GM10266 (cell line): ENCODE measurements at regions not wholly inside any gene's neighbourhood (a gene's known extent, or its start where the extent isn't known, plus 50 kb on each side); places are given as distances from the start of the nearest gene placed in this dataset.

Experiments used
- DNase-seq: peaks from one replicate; pipeline ENCODE4 v3.0.0; 2012; ENCODE audit errors: extremely low spot score
- TF ChIP-seq, protein P1 (sequence below): IDR thresholded peaks from 2 replicates; pipeline ENCODE4 v1.5.1; 2012; ENCODE audit warnings: mild to moderate bottlenecking, low read depth; ENCODE audit not compliant: control insufficient read depth, insufficient read depth; ENCODE audit errors: missing control alignments

DNA sequence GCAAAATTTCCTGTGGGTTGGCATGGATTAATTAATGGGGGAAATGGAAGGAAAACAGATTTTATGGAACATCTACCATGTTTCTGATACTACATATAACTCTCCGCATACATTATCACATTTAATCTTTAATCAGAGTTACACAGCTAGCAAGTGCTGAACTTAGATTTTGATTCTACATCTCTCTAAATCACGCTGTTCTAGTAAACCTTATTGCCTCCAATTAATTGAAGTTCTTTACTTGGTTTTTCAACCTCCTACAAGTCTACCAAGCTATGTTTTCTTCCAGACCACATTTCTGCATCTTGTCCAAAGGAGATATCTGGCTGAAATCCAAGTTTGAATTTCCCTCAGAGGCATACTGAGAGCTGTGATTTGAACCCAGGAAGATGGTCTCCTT is 125.8 kb upstream of the GAREM1 start:
- TF ChIP-seq, protein P1, sequence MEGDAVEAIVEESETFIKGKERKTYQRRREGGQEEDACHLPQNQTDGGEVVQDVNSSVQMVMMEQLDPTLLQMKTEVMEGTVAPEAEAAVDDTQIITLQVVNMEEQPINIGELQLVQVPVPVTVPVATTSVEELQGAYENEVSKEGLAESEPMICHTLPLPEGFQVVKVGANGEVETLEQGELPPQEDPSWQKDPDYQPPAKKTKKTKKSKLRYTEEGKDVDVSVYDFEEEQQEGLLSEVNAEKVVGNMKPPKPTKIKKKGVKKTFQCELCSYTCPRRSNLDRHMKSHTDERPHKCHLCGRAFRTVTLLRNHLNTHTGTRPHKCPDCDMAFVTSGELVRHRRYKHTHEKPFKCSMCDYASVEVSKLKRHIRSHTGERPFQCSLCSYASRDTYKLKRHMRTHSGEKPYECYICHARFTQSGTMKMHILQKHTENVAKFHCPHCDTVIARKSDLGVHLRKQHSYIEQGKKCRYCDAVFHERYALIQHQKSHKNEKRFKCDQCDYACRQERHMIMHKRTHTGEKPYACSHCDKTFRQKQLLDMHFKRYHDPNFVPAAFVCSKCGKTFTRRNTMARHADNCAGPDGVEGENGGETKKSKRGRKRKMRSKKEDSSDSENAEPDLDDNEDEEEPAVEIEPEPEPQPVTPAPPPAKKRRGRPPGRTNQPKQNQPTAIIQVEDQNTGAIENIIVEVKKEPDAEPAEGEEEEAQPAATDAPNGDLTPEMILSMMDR = no peak
- DNase-seq = no peak

DNA sequence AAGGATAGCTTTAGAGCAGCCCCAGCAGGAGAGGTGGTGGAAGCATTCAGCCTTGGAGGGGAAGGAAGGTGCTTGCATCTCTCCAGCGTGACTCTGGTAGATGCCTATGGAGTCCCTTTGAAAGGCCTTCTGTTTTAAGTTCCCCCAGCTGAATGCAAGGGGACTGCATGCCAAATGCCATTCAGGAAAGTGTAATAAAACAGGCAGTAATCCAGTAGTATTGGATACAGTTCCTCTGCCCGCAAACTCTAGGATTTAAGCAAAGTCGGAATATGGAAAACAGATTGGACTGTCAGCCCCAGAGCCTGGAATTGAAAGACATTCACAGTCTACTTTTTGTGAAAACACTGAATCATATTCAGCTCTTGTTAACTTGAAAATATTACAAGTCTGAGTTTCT is 125.2 kb upstream of the GAREM1 start:
- DNase-seq = no peak
- TF ChIP-seq, protein P1 = no peak

DNA sequence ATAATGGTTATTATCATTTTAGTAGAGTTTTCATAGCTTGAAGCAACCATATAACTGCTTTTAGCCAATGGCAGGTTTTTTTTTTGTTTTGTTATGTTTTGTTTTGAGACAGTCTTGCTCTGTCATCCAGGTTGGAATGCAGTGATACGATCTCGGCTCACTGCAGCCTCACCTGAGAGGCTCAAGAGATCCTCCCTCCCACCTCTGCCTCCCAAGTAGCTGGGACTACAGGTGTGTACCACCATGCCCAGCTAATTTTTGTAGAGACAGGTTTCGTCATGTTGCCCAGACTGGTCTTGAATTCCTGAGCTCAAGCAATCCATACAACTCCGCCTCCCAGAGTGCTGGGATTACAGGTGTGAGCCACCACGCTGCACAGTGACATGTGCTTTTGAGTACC is 117.5 kb upstream of the GAREM1 start:
- TF ChIP-seq, protein P1 = no peak
- DNase-seq = no peak

DNA sequence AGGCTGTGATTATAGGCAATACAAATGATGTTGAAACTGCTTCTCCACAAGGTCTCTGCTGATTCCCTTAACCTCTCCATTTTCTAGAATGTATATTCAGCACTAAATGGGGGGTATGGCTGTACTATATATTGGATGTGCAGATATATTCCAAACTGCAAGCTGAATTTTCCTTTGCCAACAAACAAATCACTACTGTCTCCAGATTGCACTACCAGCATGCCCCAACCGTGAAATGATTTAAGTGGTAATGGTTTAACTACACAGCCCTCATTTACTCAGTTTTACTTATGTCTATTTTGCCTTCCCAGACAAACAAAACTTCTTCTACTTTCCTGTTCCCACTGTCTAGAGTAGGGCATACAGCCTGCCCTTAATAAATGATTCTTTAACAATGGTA is 112.7 kb upstream of the GAREM1 start:
- TF ChIP-seq, protein P1 = no peak
- DNase-seq = no peak

DNA sequence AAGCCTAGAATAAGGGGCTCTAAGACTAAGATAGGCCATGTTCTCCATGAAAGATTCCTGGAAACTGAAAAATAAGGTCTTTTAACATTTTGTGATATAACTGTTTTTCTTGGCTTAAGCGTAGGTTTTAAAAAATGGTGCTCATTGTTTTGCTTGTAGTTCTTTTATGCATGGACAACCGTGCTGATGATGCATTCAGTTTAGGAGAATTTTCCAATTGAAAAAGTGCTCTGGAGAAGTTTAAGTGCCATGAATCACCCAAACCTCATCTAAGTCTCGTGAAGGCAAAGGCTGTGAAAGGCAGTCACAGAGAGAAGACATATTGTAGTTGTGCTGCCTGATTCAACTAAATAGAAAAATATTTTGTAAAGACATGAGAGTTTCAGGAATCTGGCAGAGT is 111.8 kb upstream of the GAREM1 start:
- TF ChIP-seq, protein P1 = no peak
- DNase-seq = no peak

DNA sequence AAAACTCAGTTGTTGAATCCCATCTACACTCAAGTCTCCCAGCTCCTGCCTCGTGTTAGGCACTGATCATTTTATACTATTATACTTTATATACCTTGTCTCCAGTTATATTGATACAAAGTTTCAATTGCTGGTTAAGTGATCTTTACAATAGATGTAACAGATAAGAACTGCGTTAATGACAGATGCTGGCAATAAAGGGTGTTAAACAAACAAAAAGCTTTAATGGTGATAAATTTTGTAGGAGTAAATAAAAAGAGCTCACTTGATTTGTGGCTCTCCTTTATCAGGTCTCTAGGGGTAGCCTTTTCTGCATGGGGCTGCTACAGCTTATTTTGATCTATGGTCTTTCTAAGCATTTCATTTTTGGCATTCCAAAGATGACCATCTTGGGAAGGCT is 106.9 kb upstream of the GAREM1 start:
- DNase-seq = no peak
- TF ChIP-seq, protein P1 = no peak

DNA sequence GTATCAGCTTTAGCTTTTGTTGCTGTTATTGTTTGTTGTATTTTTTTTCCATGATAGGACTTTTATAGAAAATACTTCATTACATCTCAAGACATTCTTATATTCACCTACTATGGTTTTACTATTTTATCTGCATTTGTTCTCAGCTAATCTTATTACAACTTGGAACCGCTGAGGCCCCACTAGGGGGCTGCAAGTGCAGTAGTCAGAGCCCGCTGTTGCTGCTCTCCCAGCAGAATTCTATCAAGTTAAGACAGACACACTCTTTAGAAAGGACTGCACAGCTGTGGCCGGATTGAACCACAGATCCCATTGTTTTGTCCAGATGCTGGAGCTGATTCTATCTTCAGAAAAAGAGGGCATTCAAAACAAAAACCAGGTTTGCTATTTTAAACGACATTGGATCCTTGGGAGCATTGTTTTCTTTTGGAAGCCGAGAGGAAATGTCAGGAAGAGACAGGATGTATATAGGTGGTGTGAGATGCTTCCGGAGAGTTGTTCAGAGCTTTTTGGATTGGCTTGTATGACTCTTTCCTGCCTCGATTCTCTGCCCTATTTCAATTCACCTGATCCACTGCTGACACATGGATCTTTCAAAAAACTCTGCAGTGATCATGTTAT is 105.7 kb upstream of the GAREM1 start:
- no peak for DNase-seq
- TF ChIP-seq, protein P1 = peak; percentile 16
